ENCODE measurements at regions not wholly inside any gene's neighbourhood (a gene's known extent, or its start where the extent isn't known, plus 50 kb on each side); places are given as distances from the start of the nearest gene placed in this dataset.
"Not testable (repeated sequence)": the region's sequence is repeated elsewhere in the genome, so short reads cannot be mapped to it uniquely, and the experiment has no call there.

- Histone ChIP-seq H3K36me3 (ENCODE audit: control insufficient read depth, insufficient read depth, low read length) (no peaks in the 10 kb centered on the region), H3K4me3 (replicated peaks; ENCODE audit: low read depth, low read length) (no peak overlapping the region), H3K27me3 (replicated peaks; ENCODE audit: control insufficient read depth, insufficient read depth, low read length) (no peaks in the 10 kb centered on the region)
- no peak for DNase-seq (ENCODE audit: extremely low read depth, insufficient read length)
- no peak for TF ChIP-seq CTCF (IDR thresholded peaks at IDR 0.05; ENCODE audit: insufficient read depth, low read length, poor library complexity, severe bottlenecking)
Measured at GRCh38 chrX:40388441-40388840, 192.3 kb upstream of the ATP6AP2 start.

- not testable (repeated sequence) for DNase-seq (ENCODE audit: extremely low read depth, insufficient read length); H3K36me3 ChIP-seq (ENCODE audit: control insufficient read depth, insufficient read depth, low read length); H3K27me3 ChIP-seq (replicated peaks; ENCODE audit: control insufficient read depth, insufficient read depth, low read length); H3K4me3 ChIP-seq (replicated peaks; ENCODE audit: low read depth, low read length)
Measured at GRCh38 chrX:40387869-40388268, 192.9 kb upstream of the ATP6AP2 start.

GRCh38 chrX:40387311-40387710 is 193.5 kb upstream of the ATP6AP2 start:
- H3K27me3 ChIP-seq (replicated peaks; ENCODE audit: control insufficient read depth, insufficient read depth, low read length); DNase-seq (ENCODE audit: extremely low read depth, insufficient read length); H3K4me3 ChIP-seq (replicated peaks; ENCODE audit: low read depth, low read length); H3K36me3 ChIP-seq (ENCODE audit: control insufficient read depth, insufficient read depth, low read length): not testable (repeated sequence)

GRCh38 chrX:40385682-40386081 is 195.1 kb upstream of the ATP6AP2 start:
- no peak for TF ChIP-seq CTCF (IDR thresholded peaks at IDR 0.05; ENCODE audit: insufficient read depth, low read length, poor library complexity, severe bottlenecking)
- Histone ChIP-seq H3K4me3 (replicated peaks; ENCODE audit: low read depth, low read length) (no peak overlapping the region), H3K27me3 (replicated peaks; ENCODE audit: control insufficient read depth, insufficient read depth, low read length) (no peaks in the 10 kb centered on the region), H3K36me3 (ENCODE audit: control insufficient read depth, insufficient read depth, low read length) (no peaks in the 10 kb centered on the region)
- DNase-seq (ENCODE audit: extremely low read depth, insufficient read length), result no peak

- no peak for TF ChIP-seq CTCF (IDR thresholded peaks at IDR 0.05; ENCODE audit: insufficient read depth, low read length, poor library complexity, severe bottlenecking)
- H3K4me3 ChIP-seq (replicated peaks; ENCODE audit: low read depth, low read length), result no peak overlapping the region
- no peaks in the 10 kb centered on the region for H3K36me3 ChIP-seq (ENCODE audit: control insufficient read depth, insufficient read depth, low read length)
- DNase-seq (ENCODE audit: extremely low read depth, insufficient read length), result no peak
- H3K27me3 ChIP-seq (replicated peaks; ENCODE audit: control insufficient read depth, insufficient read depth, low read length), result no peaks in the 10 kb centered on the region
Measured at GRCh38 chrX:40385256-40385655, 195.5 kb upstream of the ATP6AP2 start.

- DNase-seq (ENCODE audit: extremely low read depth, insufficient read length), result no peak
- Histone ChIP-seq H3K36me3 (ENCODE audit: control insufficient read depth, insufficient read depth, low read length) (no peaks in the 10 kb centered on the region), H3K4me3 (replicated peaks; ENCODE audit: low read depth, low read length) (no peak overlapping the region), H3K27me3 (replicated peaks; ENCODE audit: control insufficient read depth, insufficient read depth, low read length) (no peaks in the 10 kb centered on the region)
- no peak for TF ChIP-seq CTCF (IDR thresholded peaks at IDR 0.05; ENCODE audit: insufficient read depth, low read length, poor library complexity, severe bottlenecking)
Measured at GRCh38 chrX:40383969-40384368, 196.8 kb upstream of the ATP6AP2 start.

GRCh38 chrX:40383360-40383759 is 197.4 kb upstream of the ATP6AP2 start:
- no peak for DNase-seq (ENCODE audit: extremely low read depth, insufficient read length)
- Histone ChIP-seq H3K4me3 (replicated peaks; ENCODE audit: low read depth, low read length) (no peak overlapping the region), H3K36me3 (ENCODE audit: control insufficient read depth, insufficient read depth, low read length) (no peaks in the 10 kb centered on the region), H3K27me3 (replicated peaks; ENCODE audit: control insufficient read depth, insufficient read depth, low read length) (no peaks in the 10 kb centered on the region)
- no peak for TF ChIP-seq CTCF (IDR thresholded peaks at IDR 0.05; ENCODE audit: insufficient read depth, low read length, poor library complexity, severe bottlenecking)

Data from GM06990 (cell line).